HG03066 (cell line): ENCODE measurements at regions not wholly inside any gene's neighbourhood (a gene's known extent, or its start where the extent isn't known, plus 50 kb on each side); places are given as distances from the start of the nearest gene placed in this dataset.

Source experiments
- ATAC-seq: cut with Tn5 transposase; IDR thresholded peaks from one replicate; pipeline ENCODE4 v1.9.1; 2021; ENCODE audit warnings: low read depth; ENCODE audit not compliant: unreplicated experiment

DNA sequence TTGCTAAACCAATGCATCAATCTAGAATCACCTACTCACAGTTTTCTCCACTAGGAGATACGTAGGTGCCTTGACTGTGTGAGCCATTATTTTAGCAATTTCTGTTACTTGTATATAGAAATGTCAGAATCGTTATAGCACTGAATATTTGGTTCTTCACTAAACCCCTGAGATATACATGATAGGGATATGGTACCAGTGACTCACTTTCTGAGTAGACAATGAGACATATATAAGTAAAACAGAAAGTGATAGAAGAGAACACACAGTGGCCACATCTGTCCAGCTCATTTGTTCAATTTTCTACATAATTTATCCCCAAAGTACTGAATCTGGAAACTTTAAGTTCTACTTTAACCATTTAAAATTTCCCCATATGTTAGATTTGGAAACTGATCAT, 1505.5 kb upstream of the TMEM132C start:
- ATAC-seq, result no peak

DNA sequence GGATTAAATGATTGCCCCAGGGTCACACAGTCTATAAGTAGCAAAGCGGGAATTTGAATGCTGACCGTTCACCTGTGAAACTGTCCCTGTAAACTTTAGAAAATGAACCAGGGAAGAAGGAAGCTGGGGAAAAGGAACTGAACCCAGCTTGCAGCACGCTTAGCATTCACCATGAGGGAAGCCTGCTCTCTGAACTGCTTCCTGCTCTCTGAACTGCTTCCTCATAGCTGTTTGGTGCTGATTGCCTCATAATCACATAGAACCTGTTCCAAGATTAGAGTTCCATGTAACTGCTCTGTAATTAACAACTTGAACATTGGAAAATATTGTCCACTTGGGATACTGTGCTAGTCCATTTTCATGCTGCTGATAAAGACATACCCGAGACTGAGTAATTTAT, 1504.8 kb upstream of the TMEM132C start:
- no peak for ATAC-seq

DNA sequence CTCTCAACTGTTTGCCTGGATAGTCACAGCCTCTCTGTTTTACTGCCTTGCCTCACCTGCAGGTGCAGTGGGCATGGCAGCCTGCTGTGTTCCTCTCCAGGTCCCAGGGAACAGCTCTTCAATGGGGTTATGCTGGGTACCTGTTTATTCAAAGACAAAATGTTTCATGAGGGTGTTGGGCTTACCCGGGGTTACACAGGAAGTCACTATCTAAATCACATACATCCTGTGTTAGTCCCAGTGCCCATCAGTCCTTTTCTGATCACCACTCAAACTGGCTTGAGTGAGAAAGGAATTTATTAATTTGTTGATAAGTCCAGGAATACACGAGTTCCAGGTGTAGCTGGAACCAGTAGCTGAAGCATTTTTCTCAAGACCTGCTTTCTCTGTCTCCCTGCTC, 1503.6 kb upstream of the TMEM132C start:
- ATAC-seq, result no peak

DNA sequence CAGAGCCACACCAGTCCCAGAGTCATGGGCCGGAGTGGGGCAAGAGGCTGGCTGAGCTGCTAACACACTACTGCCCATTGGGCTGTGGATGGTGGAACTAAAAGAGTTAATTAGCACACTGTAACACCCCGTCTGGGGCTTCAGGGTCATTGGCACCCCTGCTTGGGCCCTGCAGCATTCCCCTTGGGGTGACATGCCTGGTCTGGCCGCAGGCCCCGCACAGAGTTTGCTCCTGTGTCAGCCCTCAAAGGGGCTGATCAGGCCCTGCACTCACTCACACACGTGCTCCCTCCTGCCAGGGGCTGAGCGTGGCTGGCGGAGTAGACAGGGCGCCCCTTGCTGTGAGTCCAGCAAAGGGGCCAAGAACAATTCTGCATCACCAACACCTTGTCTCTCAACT, 1499.6 kb upstream of the TMEM132C start:
- no peak for ATAC-seq

DNA sequence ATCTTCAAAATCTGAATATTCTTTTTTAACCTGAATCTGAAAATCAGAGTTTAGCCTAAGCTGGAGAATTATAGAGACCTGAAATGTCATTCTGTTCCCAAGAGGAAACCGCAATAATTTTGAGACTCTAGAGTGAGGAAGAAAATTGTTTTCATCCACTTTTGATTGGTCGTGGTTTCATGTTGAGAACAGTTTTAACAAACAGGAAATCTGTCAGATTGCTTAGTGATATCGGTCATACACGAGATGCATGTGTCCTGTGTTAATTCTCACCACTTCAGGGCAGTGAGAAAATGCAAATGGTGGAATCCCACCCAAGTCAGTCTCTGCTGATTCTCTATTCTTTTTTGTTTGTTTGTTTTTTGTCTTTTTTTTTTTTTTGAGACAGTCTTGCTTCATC, 1498.5 kb upstream of the TMEM132C start:
- no peak for ATAC-seq

DNA sequence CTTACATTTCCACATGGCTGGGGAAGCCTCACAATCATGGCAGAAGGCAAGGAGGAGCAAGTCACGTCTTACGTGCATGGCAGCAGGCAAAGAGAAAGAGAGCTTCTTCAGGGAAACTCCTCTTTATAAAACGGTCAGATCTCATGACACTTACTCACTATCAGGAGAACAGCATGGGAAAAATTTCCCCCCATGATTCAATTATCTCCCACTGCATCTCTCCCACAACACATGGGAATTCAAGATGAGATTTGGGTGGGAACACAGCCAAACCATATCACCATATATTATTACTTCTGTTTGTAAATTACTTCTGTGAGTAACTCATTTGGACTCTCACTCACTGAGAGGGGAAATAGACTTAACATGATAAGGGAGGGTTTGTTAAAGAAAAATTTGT, 1496.8 kb upstream of the TMEM132C start:
- ATAC-seq, result no peak

DNA sequence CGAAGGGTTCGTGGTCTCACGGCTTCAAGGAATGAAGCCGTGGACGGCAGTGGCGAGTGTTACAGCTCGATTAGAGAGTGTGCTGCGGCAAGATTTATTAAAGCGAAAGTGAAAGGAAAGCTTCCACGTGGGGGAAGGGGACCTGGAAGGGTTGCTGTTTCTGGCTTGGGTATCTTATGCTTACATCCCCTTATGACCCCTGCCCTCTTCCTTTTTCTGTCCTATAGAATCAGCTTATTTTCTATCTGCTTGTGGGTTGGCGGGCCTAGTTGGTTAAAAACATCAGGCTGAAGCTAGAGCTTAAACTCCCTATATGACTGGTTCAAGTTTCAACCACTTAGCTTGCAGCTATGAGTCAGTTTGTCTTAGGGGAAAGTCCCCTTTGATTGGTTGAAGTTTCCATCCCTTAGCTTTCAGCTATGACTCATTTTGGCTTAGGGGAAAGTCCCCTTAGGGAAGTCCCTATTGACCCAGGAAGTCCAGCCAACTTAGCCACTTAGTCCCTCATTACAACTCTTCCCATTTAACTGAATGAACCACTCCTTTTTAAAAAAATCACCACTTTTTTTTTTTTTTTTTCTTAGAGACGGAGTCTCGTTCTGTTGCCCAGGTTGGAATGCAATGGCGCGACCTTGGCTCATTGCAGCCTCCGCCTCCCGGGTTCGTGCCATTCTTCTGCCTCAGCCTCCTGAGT, 1494.7 kb upstream of the TMEM132C start:
- ATAC-seq, result peak; percentile 75

DNA sequence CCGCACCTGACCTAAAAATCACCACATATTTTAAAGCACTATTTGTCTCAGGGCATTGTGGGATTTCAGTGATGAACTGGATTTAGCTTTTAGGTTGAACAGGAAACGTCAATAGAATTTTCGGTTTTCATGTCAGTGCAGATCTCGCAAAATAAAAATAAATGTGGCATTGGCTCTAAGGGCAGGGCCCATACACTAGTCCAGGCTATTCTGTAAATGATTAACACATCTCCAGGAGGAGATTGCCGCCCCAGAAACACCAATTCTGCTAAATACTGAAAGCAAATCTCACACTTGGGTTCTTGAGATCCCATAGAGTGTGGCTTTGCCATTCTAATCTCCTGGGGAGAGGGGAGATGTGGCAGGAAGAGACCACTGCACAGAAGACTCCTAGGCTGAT, 1494.0 kb upstream of the TMEM132C start:
- ATAC-seq, result no peak

DNA sequence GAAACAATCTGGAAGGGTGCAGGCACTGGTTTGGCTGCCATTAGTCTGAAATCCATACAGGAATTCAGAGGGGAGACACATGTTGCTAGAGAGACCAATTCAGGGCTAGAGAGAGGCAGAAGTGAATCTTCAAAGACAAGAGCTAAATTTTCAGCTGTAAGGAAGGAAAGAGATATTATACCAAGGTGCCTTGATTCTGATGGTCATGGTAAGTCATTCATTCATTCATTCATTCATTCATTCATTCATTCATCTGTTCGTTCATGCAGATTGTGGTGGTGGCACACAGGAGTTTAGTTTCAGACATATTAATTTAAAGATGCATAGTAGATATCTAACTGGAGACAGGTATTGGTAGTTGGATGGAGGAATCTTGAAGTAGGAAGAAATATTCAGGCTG, 1493.5 kb upstream of the TMEM132C start:
- ATAC-seq, result no peak

DNA sequence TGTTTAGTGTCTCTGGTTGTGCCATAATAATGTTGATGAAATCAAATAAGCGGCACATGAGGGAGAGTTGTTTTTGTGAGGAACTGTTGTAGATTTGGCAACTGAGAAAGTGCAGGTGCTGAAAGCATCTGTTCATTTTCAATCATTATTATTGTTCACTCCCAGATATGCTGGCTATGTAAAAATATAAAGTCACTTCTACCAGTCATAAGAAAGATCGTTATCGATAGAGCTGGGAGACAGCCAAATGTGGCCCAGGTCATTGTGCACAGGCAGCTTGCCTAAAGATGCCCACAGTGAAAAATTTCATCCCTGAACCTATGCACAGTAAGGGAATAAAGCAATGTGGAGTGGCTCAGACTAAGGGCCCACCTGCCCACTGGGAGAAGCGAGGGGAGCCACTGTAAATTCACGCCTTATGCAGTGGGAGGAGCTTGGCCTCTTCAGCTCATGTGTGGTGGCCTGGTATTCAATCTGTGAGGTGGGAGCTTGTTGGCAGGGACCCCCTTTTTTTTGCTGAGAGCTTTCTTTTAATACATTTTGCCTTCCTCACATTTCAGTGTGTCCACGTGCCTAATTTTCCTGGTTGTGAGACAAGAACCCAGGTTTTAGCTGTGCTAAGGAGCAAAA, 1490.8 kb upstream of the TMEM132C start:
- no peak for ATAC-seq

DNA sequence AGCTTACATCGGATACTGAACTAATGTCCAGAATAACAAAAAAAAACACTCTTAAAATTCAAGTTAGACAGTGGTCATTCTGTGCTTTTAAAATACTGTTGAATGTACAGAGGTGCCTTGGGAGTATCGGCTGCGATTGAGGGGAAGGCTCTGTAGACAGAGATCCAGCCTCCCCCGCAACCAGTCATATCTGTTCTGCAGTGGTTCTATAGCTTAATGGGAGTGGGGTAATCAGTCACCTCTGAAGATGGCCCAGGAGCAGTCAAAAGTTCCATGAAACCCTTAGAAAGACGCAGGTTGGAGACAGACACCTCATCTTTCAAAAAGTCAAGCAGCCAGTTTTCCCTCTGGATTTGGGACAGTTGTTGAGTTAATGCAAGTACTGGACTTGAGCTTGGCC, 1486.6 kb upstream of the TMEM132C start:
- no peak for ATAC-seq

DNA sequence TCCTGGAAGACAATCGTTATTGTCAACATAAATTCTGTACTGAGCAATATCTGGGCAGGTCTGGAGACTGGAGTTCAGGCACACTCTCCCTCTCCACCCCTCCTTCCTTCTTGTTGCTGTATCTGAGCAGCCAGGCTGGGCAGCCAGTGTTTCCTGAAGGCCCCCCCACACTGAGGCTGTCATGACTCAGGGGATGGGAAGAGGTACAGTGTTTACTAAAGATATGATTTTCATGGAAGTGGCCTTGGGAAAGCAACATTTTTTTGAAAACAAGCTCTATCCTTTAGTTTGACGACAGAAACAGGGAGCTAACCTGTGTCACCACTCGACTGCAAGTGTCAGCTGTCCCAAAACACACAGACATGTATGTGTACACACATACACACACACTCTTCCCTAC, 1485.4 kb upstream of the TMEM132C start:
- no peak for ATAC-seq

DNA sequence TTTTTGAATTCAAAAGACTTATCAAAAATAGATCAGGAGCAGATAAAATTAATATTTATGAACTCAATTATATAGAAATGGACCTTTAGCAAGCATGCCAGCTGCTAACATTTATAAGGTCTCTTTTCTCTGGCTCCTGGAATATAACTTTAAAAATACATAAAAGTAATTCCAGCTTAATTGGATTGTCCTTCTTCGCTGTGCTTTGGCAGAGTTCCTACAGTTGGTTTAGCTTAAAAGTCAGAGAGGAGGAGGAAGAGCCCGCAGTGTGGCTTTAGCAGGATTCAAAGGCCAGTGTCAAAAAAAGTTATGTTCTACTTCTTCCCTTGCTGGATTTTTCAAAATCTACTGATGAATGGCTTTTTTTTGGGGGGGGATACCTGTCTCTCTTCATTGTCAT, 1484.9 kb upstream of the TMEM132C start:
- no peak for ATAC-seq

DNA sequence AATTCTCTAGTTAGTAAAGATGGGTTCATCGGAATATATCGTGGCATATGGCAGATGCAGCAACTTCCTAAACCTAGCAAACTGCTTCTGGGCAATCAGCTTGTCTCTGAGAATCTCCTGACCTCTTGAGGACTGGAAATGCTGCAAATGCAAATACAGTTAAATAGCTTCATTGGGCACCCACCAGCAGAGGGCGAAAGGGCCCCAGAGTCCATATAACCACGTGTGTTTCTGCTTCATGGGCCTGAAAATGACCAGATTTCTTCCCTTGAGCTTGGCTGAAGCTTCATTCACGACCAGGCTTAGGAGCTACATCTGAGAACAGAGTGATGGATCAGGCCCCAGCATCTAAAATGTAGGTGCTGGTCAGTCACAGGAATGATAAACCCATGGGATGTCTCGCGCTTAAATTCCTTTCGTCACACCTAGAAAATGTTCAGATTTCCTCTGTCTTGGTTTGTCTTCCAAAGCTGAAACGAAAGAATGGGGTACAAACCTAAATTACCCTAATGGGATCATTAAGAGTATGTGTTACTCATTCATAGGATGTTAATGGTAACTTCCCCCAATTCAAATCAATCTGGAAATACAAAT, 1482.5 kb upstream of the TMEM132C start:
- ATAC-seq, result no peak

DNA sequence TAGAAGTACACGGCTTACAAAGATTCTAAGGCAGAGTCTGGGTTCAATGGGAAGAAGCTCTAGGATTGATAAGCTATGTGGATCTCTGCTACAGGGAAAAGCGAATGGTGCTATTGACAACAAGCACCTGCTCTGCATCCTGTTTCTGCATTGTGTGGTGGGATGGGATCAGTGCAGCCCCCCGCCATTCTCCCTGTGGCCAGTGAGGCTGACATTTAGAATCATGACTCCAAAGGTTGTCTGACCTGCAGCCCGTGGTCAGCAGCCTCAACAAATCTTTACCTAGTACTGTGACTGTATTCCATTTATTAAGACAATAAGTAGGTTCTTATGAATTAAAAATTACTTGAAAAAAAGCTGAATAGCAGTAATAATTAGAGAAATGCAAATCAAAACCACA, 1477.0 kb upstream of the TMEM132C start:
- ATAC-seq, result no peak

DNA sequence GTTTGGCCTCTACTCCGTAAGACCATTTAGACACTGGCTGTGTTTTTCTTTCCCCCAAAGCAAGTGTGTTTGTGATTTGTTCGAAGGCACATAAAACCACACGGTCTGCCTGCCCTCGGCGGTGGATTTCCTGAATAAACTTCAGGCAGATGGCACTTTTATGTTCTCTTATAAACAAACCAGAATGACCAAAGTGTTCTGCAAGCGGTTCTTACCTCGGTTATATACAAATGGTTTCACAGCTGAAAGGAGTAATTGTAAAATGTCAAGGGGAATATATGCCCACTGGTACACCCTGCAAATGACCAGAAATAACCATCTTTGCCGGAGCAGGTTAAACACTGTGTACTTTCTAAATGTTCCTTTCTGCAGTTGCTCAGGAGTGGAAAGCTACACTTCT, 1475.8 kb upstream of the TMEM132C start:
- no peak for ATAC-seq

DNA sequence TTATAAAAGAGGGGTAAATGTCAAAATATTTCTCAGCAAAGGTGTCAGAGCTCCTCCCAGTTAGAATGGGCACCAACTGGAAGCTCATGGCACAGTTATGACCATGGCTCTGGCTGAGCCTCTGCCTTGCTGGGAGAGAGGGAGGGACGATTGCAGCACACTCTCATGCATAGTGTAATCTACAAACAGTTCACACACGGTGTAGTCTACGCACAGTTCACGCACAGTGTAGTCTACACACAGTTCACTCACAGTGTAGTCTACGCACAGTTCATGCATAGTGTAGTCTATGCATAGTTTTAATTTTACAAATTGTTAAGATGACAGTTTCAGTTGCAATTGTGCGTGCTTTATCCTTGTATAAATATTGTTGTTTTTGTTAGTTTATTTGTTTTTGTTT, 1474.6 kb upstream of the TMEM132C start:
- ATAC-seq, result no peak

DNA sequence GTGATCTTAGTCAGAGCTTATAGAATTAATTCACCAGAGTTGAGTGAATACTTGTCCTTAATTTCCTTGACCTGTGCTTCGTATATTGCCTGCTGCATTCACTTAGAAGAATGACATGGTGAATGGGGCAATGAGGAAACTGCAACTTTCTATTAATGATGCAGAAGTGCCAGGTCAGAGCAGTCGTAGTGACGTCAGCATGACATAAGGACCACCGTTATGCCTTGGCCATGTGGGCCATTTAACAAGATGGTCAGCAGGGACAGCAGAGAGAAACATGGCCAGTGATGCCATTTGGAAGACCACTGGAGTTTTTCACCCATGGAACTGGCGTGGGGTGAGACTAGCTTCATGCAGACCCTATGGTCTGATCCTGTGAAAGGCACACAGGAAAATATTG, 1469.4 kb upstream of the TMEM132C start:
- no peak for ATAC-seq

DNA sequence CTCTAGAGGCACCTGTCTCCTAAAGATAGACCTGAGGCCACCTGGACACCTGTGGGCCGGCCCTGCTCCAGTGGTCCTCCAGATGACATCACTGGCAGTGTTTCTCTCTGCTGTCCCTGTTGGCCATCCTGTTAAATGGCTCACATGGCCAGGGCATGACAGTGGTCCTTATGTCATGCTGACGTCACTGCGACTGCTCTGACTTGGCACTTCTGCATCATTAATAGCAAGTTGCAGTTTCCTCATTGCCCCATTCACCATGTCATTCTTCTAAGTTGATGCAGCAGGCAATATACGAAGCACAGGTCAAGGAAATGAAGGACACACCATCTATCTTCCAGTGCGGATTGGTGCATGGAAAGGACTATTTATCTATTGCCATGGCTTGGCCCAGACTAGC, 1468.5 kb upstream of the TMEM132C start:
- no peak for ATAC-seq

DNA sequence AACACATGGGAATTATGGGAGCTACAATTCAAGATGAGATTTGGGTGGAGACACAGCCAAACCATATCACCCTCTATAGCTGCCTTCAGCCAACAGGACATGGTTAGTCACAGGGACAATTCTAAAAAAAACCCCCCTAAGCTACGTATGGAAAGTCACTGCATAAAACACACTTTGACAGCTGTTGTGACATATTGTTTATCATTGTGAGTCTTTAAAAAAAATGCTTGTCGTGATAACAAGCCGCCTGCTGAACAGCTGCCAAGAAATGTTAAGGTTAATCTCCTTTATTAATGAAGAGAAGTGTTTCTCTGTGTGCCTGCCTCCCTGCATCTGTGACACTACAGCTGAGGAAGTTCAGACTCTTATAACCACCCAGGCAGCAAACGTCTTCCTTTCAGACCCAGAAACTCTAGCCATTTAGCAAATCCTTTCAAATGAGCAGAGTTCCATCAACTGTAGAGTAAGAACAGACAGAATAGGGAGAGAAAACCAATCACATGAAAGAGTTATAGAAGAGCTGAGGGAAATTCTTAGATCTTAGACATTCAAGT, 1459.6 kb upstream of the TMEM132C start:
- ATAC-seq, result no peak

DNA sequence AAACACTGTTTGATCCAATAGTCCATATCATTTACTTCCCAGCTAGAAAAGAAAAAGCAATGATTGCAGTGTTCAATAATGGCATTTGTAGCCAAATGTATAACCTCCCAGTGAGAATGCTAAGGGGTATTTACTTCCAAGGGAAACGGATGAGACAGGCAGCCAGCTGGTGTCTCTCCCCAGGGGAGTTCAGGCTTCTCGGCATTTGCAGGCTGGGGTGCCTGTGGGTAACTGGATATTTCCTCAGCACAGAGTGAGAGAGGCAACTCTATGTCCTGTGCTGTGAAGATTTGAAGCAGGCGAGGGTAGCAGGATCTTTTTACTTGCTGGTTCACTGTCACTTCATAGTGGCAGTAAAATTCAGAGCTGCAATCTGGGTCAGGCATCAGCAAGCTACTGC, 1455.6 kb upstream of the TMEM132C start:
- no peak for ATAC-seq

DNA sequence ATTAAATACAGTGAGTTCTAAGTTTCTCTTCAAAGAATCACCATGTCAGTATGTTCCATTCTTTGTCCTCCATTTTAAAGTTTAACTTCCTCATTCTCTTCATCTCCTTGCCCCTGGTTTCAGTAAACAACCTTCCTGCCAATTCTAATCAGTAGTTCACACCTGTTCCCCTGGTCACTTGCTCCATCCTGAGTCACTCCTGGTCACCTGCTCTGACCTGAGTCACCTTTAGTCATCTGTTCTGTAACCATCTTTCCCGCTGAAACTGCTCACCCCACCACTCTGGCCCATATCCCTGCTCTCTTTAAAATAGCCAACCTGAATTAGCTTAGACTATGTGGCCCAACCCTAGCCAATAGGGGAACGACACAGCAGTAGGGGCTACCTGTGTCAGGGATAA, 1447.4 kb upstream of the TMEM132C start:
- ATAC-seq, result no peak
